ENCODE measurements at regions not wholly inside any gene's neighbourhood (a gene's known extent, or its start where the extent isn't known, plus 50 kb on each side); places are given as distances from the start of the nearest gene placed in this dataset.
"Not testable (repeated sequence)": the region's sequence is repeated elsewhere in the genome, so short reads cannot be mapped to it uniquely, and the experiment has no call there.

DNA sequence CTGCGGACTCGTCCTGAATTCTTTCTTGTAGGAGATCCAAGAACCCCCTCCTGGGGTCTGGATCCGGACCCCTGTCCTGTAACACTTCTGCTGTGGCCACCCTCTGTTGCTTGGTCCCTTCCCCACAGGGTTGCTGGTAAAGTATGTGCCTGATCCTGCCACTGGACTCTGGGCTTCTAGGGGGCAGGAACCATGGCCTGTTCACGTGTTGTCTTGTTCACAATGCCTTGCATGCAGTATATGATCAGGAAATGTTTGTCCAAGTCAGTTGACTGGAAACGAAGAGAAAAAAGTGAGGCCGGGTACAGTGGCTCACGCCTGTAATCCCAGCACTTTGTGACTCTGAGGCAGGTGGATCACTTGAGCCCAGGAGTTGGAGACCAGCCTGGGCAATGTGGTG is 139.3 kb upstream of the ALDH1B1 start:
- no peak for DNase-seq

DNA sequence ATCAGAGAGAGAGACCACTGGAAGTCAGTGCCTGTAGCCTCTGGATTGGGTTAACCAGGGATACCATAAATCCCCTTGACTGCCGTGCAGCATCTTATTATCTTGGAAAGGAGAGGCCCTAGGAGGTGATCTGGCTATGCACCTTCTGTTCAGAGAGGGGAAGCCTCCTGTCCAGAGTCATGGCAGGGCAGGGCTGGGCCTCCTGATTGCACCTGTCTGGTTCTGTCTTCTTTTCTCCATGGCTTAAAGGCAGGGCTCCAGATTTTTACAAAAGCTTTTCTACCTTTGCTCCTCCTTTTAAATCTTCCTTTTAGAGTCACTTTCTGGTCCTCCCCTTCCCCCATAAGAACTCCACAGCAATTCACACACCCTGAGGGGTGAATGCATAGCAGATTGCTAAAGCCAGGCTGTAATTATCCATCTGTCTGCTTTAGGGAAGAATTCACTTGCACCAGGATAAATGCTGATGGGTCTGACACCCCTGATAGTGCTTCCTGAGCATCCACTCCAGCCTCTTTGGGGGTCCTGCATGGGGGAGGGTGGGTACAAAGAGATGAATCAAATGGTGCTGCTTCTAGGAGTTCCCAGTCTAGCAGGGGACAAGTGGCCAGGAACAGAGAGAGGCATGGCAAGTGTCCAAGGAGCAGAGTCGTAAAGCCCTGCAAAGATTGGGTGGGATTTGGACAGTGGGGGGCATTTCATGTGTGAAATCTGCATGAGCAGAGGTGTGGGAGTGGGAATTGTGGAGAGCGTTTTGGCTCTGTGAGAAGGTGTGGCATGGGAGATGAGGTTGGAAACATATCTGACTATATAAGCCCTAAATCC is 141.3 kb upstream of the ALDH1B1 start:
- no peak for DNase-seq

DNA sequence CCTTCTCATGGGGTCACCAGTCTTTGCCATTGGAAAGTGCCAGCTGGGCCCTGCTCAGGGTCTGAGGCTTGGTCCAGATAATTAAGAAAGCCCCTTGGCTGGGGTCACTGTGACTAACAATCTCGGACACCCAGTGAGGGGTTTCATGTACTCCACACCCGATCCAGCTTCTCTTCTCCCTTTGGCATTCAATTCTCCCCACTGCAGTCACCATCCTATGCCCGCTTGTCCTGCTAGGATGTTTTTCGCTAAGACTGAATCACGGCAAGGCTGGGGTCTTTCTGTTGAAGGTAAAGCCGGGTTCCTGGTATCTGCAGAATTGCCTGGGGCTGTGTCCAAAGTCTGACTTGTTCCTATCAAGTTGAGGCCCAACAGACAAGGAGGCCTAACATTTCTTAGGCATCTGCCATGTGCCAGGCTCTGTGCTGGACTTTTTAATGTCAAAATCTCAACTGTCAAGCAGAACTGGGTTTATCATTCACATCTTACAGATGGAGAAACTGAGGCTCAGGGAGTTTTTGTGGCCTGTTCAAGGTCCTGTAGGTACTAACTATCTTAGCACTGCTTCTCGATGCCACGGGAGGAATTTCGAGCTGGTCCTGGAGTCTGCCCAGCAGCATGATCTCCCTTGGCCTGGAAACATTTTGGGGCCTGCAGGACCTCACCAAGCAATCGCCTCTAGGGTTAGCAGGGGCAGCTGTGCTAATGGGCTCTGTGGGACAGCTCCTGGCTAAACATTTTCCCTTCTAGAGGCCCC is 142.0 kb upstream of the ALDH1B1 start:
- no peak for DNase-seq

DNA sequence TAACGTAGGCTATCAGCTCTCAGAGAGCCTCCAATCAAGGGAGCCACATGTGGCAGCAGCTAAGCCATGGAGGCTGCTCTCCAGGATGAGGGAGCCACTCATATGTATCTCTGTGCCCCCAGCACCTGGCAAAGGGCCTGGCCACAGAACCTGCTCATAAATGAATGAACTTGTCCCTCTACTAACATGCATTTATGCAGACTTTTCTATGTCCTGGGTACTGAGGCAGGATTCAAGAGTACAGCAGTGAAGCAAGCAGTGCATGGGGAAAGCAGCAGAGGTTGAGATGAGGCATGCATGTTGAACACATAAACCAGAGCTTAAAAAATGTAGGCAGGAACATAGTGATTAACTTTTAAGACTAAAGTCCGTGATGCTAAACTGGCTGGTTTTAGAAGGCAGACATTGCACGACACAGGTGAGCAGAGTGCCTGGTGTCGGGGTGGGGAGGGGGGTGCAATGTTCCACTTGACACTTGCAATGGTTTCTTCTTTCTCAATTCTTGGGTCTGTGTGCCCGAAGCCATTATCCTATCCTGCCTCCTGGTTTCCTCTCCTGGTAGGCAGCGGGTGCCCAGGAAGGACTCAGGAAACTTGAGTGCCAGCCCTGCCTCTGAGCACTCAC is 142.8 kb upstream of the ALDH1B1 start:
- DNase-seq: no peak

DNA sequence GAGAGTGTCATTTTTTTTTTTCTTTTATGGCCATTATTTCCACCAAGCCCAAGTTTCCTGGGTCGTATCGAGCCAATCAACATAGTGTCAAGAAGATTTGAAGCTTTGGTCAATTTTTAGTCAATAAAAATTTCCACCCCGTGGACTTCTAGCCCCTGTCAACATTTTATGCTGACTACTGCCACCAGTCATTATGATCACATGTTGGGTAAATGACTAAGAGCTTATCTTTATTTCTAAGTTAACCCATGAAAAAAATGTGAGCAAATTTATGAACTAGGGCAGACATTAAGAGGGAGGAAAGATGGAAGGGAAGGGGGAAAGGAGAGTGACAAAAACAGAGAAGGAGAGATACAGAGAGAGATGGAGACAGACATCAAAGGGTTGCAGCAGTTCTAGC is 143.5 kb upstream of the ALDH1B1 start:
- no peak for DNase-seq

DNA sequence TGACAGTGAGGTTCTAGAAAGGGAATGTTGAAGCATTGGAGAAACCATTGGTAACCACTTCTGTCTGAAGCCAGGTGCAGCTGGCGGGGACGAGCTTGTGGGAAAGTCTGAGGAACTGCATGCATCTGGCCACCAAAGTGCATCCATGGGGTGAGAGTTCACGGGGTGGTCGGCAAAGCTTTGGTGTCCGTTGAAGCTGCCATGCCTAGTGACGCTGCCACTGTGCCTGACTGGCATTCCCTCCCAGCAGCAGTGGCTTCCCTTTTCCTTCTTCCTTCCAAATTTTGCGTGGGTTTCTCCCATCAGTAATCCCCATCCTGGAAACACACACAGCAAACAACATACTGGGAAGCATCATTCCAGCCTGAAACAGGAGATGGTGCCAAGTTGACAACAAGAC is 145.7 kb upstream of the ALDH1B1 start:
- DNase-seq: no peak

DNA sequence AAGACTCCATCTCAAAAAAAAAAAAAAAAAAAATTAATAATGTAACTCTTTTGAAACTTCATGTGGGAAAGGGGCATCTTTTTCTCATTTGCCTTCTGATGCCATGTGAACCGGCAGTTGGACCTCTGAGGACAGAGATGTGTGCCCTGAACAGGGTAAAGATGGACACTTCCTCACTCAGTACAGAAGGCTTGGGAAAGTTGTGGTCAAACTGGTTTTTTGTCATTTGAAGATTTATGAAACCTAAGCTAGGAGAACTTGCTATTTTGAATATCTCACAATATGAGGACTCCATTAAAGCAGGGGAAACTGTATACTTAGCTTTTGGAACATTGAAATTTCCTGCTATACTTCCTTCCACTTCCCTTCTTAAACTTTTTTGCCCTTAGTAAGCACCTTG is 147.5 kb upstream of the ALDH1B1 start:
- no peak for DNase-seq

DNA sequence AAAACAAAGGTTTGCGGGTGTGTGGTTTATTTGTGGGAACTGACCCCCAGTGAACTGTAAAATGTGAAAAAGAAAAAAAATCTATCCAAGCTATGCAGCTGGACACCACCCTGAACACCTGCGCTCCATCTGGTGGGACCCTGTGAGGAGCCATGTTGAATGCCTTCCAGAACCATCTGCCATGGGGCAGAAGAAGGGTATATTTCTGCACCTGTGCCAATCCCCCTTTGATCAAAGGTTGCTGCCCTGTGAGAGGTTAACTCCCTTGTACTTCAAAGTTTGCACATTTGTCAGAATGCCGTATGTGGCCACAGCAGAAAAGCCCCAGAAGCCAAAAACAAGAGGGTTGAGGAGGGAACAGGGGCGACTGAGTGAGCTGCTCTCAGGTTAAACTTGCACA is 148.5 kb upstream of the ALDH1B1 start:
- no peak for DNase-seq

DNA sequence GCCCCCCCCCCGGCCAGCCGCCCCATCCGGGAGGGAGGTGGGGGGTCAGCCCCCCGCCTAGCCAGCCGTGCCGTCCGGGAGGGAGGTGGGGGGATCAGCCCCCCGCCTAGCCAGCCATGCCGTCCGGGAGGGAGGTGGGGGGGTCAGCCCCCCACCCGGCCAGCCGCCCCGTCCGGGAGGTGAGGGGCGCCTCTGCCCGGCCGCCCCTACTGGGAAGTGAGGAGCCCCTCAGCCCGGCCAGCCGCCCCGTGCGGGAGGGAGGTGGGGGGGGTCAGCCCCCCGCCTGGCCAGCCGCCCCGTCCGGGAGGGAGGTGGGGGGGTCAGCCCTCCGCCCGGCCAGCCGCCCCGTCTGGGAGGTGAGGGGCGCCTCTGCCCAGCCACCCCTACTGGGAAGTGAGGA is 150.4 kb upstream of the ALDH1B1 start:
- not testable (repeated sequence) for DNase-seq

DNA sequence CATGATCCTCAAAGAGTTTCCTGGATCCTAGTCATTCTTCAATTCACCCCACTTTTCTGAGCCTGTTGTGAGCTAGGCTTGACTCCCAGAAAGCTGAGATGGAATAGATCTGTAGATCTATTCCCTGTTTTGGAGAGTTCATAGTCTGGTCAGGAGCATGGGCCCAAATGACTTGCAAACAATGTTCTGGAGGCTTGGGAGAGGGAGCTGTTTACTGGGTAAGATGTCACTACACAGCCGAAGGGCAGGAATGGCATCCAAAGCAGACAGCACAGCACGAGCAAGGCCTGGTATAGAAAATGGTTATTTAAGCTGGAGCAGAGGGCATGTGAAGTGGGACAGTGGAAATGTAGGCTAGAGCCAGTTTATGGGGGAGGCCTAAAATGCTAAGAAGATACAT is 152.5 kb upstream of the ALDH1B1 start:
- no peak for DNase-seq

DNA sequence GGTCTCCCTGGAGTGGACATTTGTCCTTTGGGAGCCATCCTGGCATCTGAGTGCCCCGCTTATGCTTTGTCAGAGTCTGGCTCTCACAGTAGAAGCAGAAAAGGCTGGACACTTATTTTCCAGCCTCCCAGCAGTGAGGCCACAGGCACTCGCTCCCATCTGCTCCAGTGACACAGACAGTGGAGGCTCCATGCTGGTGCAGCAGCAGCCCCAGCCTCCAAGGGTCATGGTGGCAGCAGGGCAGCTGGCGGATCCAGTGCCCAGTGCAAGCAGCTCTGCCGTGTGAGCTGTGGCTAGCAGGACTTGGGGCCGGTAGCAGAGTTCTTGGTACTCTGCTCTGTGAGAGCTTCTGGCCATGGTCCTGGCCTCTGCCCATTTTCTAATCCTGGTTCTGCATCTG is 157.3 kb upstream of the ALDH1B1 start:
- no peak for DNase-seq

DNA sequence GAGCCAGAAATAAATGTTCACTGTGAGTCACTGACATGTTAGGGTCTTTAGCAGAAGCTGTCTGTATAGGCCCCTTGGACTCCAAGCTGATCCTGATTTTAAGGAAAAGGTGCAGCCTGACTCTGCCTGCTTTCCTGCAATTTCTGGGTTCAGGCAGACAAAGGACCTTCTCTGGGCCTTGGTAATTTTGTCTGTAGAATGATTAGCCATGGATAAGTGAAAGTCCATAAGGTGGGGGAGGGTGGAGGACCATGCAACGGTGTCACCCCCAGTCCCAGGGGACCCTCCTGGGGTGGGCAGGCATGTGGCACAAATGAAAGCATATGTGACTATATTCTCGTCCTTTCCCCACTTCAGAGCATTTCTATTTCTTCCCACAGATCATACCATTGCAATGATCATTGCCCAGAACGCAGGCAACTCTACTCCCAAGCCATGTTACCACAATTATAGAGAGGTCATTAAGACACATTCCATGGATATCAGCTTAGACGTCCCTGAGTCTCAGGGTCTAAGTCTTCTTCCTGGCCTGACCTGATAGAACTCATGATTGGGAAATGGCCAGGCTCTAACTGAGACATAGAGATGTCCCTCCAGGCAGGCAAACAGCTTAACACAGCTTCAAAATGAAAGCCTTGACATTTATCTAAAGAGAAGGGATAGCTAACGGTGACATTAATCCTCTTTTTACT is 157.9 kb upstream of the ALDH1B1 start:
- no peak for DNase-seq

DNA sequence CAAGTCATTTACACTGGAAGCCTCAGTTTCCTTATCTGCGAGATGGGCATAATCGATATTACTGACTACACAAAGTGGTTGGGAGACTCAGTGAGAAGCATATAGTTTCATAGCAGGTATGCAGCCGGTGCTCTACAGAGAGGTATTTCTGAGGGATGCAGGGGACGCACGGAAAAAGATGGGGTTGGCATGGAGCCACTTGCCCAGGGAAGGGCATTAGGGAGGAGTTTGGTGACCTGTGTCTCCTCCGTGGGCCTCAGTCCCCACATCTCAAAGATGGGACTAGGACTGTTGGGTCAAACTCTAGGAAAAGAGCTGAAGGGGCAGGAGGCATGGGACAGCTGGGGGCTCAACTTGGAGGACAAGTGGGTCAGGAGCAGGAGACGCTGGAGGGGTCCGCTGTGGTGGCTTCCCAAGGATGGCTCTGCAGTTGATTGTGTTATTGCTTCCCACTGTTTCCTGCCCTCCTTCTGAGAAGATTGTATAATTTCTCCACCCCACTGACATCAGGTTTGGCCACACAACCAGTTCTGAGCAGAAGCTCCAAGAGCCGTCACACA is 158.6 kb upstream of the ALDH1B1 start:
- no peak for DNase-seq

DNA sequence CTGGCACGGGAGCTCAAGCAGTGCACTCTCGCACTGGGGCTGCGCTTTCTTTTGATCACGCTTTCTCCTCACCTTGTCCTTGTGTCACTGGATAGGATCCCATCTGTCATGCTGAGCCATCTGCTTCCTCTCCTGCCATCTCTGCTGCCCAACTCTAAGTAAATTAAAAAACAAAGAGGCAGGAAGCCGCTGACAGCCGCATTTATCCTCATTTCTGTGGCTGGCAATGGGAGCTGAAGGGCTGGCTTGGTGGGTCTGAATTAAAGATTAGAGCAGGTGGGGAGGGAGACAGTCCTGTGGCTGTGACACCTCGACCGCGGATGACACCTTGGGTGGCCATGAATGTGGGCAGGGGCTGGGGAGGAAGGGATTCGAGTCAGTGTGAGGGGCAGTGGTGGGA is 159.2 kb upstream of the ALDH1B1 start:
- no peak for DNase-seq

DNA sequence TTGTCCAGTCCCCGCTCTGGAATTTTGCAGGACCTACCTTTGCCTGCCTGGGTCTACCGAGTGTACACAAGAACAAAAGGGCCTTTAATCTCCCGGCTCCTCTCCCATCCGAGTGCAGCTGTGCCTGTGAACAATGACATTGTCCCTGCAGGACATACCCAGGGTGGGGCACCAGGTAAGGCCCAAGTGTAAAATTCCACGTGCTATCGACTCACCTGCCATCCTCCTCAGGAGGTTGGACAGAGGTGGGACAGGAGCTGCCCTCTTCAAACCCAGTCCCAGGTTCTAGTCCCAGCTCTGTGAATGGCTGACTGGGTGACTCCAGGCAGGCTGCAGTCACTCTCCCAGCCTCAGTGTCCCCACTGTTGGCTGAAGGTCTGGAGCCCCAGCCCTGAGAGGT is 159.6 kb upstream of the ALDH1B1 start:
- no peak for DNase-seq

DNA sequence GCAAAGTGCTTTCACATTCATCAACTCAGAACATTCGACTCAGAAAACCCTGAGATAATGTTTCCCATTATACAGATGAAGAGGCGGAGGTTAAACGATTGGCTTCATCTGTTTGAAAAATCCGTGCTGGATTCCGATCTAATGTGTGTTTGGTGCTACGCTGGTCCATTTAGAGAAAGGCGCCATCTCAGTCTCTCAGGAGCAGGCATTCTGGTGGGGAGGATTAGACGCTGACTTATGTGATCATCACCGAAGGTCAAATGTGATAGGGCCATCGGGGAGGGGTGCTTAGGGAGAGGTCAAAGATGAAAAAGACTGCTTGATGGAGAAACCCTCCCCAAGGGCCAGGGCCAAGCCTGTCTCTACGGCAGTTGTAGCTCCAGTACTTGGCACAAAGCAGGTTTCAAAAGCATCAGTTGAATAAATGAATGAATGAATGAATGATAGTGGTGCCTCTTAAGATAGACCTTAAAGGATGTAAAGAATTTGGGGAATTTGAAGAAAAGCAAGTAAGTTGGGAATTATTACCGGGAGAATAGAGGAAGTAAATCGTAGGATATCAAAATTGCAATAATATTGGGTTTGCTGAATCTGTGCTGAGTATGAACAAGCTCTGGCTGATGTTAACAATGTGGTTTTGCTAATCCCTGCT is 160.6 kb upstream of the SHB start:
- DNase-seq: no peak

DNA sequence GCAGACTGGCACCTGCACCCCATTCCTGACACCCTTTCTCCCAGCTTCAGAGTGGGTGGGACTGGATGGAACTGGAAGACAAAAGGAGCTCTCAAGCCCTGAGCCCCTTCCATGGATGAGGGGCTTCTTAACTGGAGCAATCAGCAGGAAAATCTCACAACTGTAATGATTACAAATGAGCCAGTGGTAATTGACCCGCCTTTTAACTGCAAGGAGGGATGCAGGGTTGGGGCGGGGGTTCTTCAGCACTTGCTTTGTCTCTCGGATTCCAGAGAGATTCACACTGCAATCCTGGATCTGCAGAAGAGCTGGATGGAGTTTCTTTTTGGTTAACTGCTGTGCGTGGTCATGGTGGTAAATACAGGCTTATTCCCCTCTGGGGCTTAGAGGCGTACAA is 160.1 kb upstream of the SHB start:
- no peak for DNase-seq

DNA sequence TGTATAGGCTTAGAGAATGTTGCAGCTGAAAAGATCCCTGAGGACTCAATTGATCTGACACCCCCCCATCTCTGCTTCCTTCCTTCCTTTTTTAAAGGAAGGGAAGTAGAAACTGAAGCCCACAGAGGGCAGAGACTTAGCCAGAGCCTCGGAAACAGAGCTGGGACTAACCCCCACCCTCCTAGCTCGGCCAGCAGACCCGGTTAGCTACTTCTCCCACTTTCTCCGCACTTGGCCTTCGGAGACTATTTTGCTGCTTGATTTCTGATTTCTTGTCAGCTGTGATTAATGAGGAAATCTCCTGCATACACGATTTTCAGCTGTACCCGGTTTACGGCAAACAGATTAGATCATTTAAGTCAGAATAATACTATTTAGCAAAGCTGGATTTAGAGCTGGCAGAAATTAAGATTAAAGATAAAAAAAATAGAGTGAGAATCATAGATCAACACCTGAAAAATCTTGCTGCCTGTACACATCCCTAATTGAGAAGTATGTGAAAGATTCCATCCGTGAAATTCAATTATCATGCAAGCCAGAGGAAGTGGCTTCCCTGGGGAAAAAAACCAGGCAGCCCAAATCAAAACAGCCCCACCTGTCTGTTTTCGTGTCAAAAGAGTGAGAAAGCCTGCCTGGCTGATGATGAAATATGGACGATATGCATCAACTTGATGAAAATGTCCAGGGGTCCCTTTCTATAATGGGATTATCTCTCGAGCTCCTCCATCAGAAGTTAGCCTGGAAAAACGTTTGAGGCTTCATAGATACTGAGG is 159.5 kb upstream of the SHB start:
- DNase-seq: no peak

DNA sequence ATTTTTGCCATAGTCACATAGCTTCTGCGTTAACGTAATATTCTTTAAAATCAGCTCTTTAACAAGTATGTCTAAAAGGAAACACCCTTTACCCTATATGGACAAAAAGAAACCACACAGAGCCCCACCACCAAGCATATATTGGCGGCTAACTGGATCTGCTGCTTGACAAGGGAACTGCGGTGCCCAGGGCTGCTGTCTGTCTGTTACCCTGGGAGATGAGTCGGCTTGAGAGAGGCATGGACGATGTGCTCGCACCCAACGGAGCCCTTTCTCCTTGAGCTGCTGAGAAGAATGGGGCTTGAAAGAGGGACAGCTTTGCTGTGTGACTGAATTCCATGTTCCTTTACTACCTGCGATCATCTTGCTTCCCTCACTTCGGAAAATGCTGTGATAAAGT is 158.6 kb upstream of the SHB start:
- DNase-seq: peak in 1 of 2 donors; percentile 47

DNA sequence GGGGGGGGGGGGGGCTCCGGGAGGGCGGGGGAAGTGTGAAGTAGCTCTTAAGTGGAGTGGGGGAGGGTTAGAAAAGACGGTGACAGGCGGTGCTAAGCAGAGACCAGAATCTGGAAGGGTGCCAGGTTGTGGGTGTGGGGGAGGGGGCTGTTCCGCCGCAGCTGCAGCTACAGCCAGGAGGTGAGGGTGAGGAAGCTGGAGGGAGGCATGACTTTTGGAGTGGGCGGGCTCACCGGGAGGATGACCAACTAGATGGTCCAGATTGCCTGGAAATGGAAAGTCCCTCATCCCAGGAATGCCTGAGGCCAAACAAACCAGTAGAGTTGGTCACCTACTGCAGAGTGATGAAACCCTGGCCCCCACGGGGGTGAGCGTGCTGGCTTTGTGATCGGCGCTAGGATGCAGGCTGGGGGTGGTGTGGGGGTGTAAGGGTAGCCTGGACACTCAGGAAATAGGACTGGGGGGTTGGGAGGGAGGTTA is 158.1 kb upstream of the SHB start:
- DNase-seq: peak; percentile 72 to 74

DNA sequence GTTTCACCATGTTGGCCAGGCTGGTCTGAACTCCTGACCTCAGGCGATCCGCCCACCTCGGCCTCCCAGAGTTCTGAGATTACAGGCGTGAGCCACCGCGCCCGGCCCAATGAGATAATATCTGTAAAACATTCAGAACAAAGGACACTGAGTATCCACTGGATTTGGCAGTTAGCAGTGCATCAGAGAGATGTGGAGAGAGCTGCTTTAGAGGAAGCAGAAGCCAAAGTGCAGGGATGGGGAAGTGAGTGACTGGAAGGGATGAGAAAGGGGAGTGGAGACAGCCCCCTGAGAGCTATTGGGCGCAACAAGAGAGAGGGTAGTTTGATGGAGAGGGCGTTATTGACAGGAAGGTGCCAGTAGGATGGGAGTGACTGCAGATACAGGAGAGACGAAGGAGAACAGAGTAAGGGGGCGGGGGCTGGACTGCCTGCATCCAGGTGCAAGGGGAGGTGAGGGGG is 157.5 kb upstream of the SHB start:
- DNase-seq: no peak
